ENCODE measurements at regions not wholly inside any gene's neighbourhood (a gene's known extent, or its start where the extent isn't known, plus 50 kb on each side); places are given as distances from the start of the nearest gene placed in this dataset.

GRCh38 chr15:62483814-62484213 lies 318.7 kb upstream of the C2CD4B start:
- ChIA-PET POLR2A (interaction anchor here (0.6 kb wide), 1 partner anchor 46 kb away, joined by 3 read pairs; no protein-coding TSS in a partner anchor), CTCF (interaction anchor here (0.9 to 1.4 kb wide), 4 partner anchors 11 to 258 kb away, joined by 3 to 7 read pairs (median 4); no protein-coding TSS in a partner anchor)
- TF ChIP-seq ZNF671 (CRISPR knock-in tag; IDR thresholded peaks at IDR 0.05), result no peak
- no peak for TF ChIP-seq TCF7 (CRISPR knock-in tag; IDR thresholded peaks at IDR 0.05; ENCODE audit: low read depth)
- no peak for TF ChIP-seq JUN (CRISPR knock-in tag; IDR thresholded peaks at IDR 0.05)
- TF ChIP-seq TP53 (CRISPR knock-in tag; IDR thresholded peaks at IDR 0.05), result no peak
- no peak for TF ChIP-seq ATF3 (CRISPR knock-in tag; conservative IDR thresholded peaks at IDR 0.05)
- no peak for TF ChIP-seq ZNF532 (CRISPR knock-in tag; IDR thresholded peaks at IDR 0.05; ENCODE audit: borderline replicate concordance)
- TF ChIP-seq NR3C1 (CRISPR knock-in tag; conservative IDR thresholded peaks at IDR 0.05; ENCODE audit: low read depth), result no peak
- TF ChIP-seq USF1 (CRISPR knock-in tag; IDR thresholded peaks at IDR 0.05), result no peak
- no peak for TF ChIP-seq GRHL2 (CRISPR knock-in tag; IDR thresholded peaks at IDR 0.05; ENCODE audit: insufficient replicate concordance, severe bottlenecking)
- TF ChIP-seq ZBTB21 (CRISPR knock-in tag; IDR thresholded peaks at IDR 0.05; ENCODE audit: borderline replicate concordance), result no peak
- no peak for TF ChIP-seq CREM (CRISPR knock-in tag; IDR thresholded peaks at IDR 0.05)
- no peak for TF ChIP-seq PRDM15 (CRISPR knock-in tag; IDR thresholded peaks at IDR 0.05)
- no peak for TF ChIP-seq FOXP4 (CRISPR knock-in tag; IDR thresholded peaks at IDR 0.05)
- TF ChIP-seq RORB (CRISPR knock-in tag; IDR thresholded peaks at IDR 0.05), result no peak
- TF ChIP-seq ZMAT4 (CRISPR knock-in tag; IDR thresholded peaks at IDR 0.05), result no peak
- TF ChIP-seq ATF6 (CRISPR knock-in tag; IDR thresholded peaks at IDR 0.05), result no peak
- no peak for TF ChIP-seq ZNF416 (CRISPR knock-in tag; IDR thresholded peaks at IDR 0.05)
- TF ChIP-seq ERG (CRISPR knock-in tag; IDR thresholded peaks at IDR 0.05), result no peak
- no peak for TF ChIP-seq MAX (CRISPR knock-in tag; IDR thresholded peaks at IDR 0.05)
- peaks cover 27% of the 10 kb centered on the region for H3K4me1 Mint-ChIP-seq
- H3K4me3 Mint-ChIP-seq, result no peak overlapping the region
- DNase-seq (ENCODE audit: low spot score) (no peak), ATAC-seq (no peak)
- no peaks in the 10 kb centered on the region for H3K9me3 Mint-ChIP-seq
- no peaks in the 10 kb centered on the region for H3K36me3 Mint-ChIP-seq
- no peak overlapping the region for H3K27ac Mint-ChIP-seq
- H3K27me3 Mint-ChIP-seq (ENCODE audit: low read depth), result no peaks in the 10 kb centered on the region
